ENCODE measurements at regions not wholly inside any gene's neighbourhood (a gene's known extent, or its start where the extent isn't known, plus 50 kb on each side); places are given as distances from the start of the nearest gene placed in this dataset.

DNA sequence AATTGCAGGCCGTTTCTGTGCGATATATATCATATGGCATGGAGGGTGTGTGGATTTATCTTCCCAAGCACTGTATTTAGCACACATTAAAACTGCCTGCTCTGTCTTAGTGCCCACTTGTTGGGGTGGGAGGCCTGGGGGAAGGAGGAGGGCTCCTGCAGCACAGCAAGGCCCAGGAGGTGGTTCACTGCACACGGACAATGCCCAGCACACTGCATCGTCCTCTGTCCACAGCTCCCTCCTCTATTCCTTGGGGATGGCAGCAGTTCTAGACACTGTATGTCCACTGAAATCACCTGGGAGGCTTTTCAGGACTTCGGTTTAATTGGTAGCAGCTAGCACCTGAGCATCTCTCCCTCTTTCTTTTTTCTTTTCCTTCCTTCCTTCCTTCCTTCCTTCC is 161.2 kb downstream of the KTN1 start (continued):
- TF ChIP-seq, protein P1, sequence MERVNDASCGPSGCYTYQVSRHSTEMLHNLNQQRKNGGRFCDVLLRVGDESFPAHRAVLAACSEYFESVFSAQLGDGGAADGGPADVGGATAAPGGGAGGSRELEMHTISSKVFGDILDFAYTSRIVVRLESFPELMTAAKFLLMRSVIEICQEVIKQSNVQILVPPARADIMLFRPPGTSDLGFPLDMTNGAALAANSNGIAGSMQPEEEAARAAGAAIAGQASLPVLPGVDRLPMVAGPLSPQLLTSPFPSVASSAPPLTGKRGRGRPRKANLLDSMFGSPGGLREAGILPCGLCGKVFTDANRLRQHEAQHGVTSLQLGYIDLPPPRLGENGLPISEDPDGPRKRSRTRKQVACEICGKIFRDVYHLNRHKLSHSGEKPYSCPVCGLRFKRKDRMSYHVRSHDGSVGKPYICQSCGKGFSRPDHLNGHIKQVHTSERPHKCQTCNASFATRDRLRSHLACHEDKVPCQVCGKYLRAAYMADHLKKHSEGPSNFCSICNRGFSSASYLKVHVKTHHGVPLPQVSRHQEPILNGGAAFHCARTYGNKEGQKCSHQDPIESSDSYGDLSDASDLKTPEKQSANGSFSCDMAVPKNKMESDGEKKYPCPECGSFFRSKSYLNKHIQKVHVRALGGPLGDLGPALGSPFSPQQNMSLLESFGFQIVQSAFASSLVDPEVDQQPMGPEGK (CRISPR knock-in tag; IDR thresholded peaks at IDR 0.05; ENCODE audit: borderline replicate concordance): no peak
- TF ChIP-seq BACH2 (CRISPR knock-in tag; IDR thresholded peaks at IDR 0.05; ENCODE audit: borderline replicate concordance): no peak
- TF ChIP-seq ZFP30 (CRISPR knock-in tag; IDR thresholded peaks at IDR 0.05): no peak
- TF ChIP-seq ARNTL (CRISPR knock-in tag; IDR thresholded peaks at IDR 0.05; ENCODE audit: borderline replicate concordance, low read depth): no peak
- no peak for TF ChIP-seq SNAI2 (CRISPR knock-in tag; IDR thresholded peaks at IDR 0.05)
- TF ChIP-seq PPARA (CRISPR knock-in tag; IDR thresholded peaks at IDR 0.05; ENCODE audit: borderline replicate concordance): no peak
- no peak for TF ChIP-seq RARB (CRISPR knock-in tag; IDR thresholded peaks at IDR 0.05)
- no peak for TF ChIP-seq GLIS3 (CRISPR knock-in tag; IDR thresholded peaks at IDR 0.05)
- TF ChIP-seq ZC3H10 (CRISPR knock-in tag; IDR thresholded peaks at IDR 0.05): no peak

DNA sequence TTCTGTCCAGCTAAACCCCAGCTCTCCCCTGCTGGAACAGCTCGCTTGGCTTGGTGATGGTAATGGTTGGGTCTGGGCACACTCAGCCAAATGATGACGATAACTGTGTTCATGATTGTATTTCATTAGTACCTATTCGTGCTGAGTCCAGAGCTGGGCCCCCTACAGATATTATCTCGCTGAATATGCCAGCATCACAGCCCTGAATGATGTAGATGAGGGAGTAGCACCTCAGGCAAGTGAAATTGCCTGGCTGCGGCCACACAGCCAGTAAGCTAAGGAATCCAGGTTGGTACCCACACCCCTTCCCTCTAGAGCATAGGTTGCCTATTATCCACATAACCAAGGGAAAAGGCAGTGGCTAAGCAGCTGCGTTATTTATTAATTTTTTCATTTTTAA is 163.5 kb downstream of the KTN1 start:
- no peak for ATAC-seq
- TF ChIP-seq RARB (CRISPR knock-in tag; IDR thresholded peaks at IDR 0.05) (no peak), ZNF8 (CRISPR knock-in tag; IDR thresholded peaks at IDR 0.05) (no peak)
- TF ChIP-seq, protein P1 (CRISPR knock-in tag; IDR thresholded peaks at IDR 0.05; ENCODE audit: borderline replicate concordance): no peak
- TF ChIP-seq, protein P2, sequence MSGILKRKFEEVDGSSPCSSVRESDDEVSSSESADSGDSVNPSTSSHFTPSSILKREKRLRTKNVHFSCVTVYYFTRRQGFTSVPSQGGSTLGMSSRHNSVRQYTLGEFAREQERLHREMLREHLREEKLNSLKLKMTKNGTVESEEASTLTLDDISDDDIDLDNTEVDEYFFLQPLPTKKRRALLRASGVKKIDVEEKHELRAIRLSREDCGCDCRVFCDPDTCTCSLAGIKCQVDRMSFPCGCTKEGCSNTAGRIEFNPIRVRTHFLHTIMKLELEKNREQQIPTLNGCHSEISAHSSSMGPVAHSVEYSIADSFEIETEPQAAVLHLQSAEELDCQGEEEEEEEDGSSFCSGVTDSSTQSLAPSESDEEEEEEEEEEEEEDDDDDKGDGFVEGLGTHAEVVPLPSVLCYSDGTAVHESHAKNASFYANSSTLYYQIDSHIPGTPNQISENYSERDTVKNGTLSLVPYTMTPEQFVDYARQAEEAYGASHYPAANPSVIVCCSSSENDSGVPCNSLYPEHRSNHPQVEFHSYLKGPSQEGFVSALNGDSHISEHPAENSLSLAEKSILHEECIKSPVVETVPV (CRISPR knock-in tag; IDR thresholded peaks at IDR 0.05): no peak

DNA sequence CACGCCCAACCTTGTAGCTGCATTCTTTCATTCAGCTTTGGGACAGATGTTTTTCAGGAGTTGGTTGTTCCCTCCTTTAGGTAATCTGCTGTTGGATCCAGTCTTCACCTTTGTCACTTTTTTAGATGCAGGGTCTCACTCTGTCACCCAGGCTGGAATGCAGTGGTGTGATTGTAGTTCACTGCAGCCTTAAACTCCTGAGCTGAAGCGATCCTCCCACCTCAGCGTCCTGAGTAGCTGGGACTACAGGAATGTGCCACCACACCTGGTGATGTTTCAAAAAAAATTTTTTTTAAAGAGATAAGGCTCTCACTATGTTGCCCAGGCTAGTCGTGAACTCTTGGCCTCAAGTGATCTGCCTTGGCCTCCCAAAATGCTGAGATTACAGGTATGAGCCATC is 164.3 kb downstream of the KTN1 start:
- ATAC-seq: no peak
- TF ChIP-seq, protein P3, sequence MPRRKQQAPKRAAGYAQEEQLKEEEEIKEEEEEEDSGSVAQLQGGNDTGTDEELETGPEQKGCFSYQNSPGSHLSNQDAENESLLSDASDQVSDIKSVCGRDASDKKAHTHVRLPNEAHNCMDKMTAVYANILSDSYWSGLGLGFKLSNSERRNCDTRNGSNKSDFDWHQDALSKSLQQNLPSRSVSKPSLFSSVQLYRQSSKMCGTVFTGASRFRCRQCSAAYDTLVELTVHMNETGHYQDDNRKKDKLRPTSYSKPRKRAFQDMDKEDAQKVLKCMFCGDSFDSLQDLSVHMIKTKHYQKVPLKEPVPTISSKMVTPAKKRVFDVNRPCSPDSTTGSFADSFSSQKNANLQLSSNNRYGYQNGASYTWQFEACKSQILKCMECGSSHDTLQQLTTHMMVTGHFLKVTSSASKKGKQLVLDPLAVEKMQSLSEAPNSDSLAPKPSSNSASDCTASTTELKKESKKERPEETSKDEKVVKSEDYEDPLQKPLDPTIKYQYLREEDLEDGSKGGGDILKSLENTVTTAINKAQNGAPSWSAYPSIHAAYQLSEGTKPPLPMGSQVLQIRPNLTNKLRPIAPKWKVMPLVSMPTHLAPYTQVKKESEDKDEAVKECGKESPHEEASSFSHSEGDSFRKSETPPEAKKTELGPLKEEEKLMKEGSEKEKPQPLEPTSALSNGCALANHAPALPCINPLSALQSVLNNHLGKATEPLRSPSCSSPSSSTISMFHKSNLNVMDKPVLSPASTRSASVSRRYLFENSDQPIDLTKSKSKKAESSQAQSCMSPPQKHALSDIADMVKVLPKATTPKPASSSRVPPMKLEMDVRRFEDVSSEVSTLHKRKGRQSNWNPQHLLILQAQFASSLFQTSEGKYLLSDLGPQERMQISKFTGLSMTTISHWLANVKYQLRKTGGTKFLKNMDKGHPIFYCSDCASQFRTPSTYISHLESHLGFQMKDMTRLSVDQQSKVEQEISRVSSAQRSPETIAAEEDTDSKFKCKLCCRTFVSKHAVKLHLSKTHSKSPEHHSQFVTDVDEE (CRISPR knock-in tag; IDR thresholded peaks at IDR 0.05): no peak
- no peak for TF ChIP-seq PPARA (CRISPR knock-in tag; IDR thresholded peaks at IDR 0.05; ENCODE audit: borderline replicate concordance)
- TF ChIP-seq, protein P2 (CRISPR knock-in tag; IDR thresholded peaks at IDR 0.05): no peak
- no peak for TF ChIP-seq ZNF70 (CRISPR knock-in tag; IDR thresholded peaks at IDR 0.05)
- TF ChIP-seq TCF4 (CRISPR knock-in tag; IDR thresholded peaks at IDR 0.05; ENCODE audit: borderline replicate concordance): no peak
- TF ChIP-seq ZNF8 (CRISPR knock-in tag; IDR thresholded peaks at IDR 0.05): no peak
- TF ChIP-seq, protein P4, sequence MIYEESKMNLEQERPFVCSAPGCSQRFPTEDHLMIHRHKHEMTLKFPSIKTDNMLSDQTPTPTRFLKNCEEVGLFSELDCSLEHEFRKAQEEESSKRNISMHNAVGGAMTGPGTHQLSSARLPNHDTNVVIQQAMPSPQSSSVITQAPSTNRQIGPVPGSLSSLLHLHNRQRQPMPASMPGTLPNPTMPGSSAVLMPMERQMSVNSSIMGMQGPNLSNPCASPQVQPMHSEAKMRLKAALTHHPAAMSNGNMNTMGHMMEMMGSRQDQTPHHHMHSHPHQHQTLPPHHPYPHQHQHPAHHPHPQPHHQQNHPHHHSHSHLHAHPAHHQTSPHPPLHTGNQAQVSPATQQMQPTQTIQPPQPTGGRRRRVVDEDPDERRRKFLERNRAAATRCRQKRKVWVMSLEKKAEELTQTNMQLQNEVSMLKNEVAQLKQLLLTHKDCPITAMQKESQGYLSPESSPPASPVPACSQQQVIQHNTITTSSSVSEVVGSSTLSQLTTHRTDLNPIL (CRISPR knock-in tag; IDR thresholded peaks at IDR 0.05; ENCODE audit: low read depth): no peak
- no peak for TF ChIP-seq TOX (CRISPR knock-in tag; IDR thresholded peaks at IDR 0.05; ENCODE audit: borderline replicate concordance)
- no peak for TF ChIP-seq OSR1 (CRISPR knock-in tag; IDR thresholded peaks at IDR 0.05)
- TF ChIP-seq ZC3H10 (CRISPR knock-in tag; IDR thresholded peaks at IDR 0.05): no peak

Data from SK-N-SH treated with all-trans-retinoic acid at 6 μM for 48 hours (cell line).